PC-3 (cell line): ENCODE measurements at regions not wholly inside any gene's neighbourhood (a gene's known extent, or its start where the extent isn't known, plus 50 kb on each side); places are given as distances from the start of the nearest gene placed in this dataset.

Experiments used
- ATAC-seq: fragments of 200-7000 bp; cut with Tn5 transposase; 2 replicates; pipeline ENCODE4 v1.9.1; 2020; ENCODE audit warnings: mild to moderate bottlenecking, moderate library complexity
- BruUV-seq: library from RNA; stranded (reverse); fragments of 400-500 nt; replicated peaks from 2 replicates; lab custom pipeline; 2021; lab: Mats Ljungman, UMichigan
- CTCF ChIA-PET: fragments of 300-600 bp; sonication (Branson Sonifier 250); formaldehyde crosslinking; loops from one replicate; lab custom pipeline; 2022; ENCODE audit warnings: antibody characterized with exemption; lab: Charles Lee
- POLR2A ChIA-PET: fragments of 300-600 bp; sonication (Branson Sonifier 250); formaldehyde crosslinking; loops from one replicate; lab custom pipeline; 2022; ENCODE audit warnings: antibody characterized with exemption; ENCODE audit not compliant: unreplicated experiment; lab: Charles Lee
- DNase-seq: peaks from one replicate; pipeline ENCODE4 v3.0.0-alpha.2; 2015
- H2AFZ ChIP-seq: fragments of 300-600 bp; sonication (generic); 2 replicates; pipeline ENCODE4 v1.6.0; 2016; ENCODE audit warnings: antibody characterized with exemption, low read length
- H3F3A ChIP-seq: fragments of 300-600 bp; sonication (generic); one replicate; pipeline ENCODE4 v1.6.0; 2017; ENCODE audit warnings: antibody characterized with exemption, low read length, control low read depth, mild to moderate bottlenecking; ENCODE audit not compliant: unreplicated experiment
- H3K27ac ChIP-seq: fragments of 300-600 bp; sonication (generic); 2 replicates; pipeline ENCODE4 v1.5.1; 2016; ENCODE audit warnings: mild to moderate bottlenecking, low read length
- H3K27me3 ChIP-seq: fragments of 300-600 bp; sonication (generic); 2 replicates; pipeline ENCODE4 v1.6.1; 2016; ENCODE audit warnings: low read length, mixed read lengths
- H3K36me3 ChIP-seq: fragments of 300-600 bp; sonication (generic); 2 replicates; pipeline ENCODE4 v1.6.1; 2016; ENCODE audit warnings: low read depth, mixed run types, low read length, mixed read lengths
- H3K4me1 ChIP-seq: fragments of 300-600 bp; sonication (generic); 2 replicates; pipeline ENCODE4 v1.5.1; 2016; ENCODE audit warnings: low read length; ENCODE audit not compliant: insufficient read depth
- H3K4me2 ChIP-seq: fragments of 300-600 bp; sonication (generic); 2 replicates; pipeline ENCODE4 v1.6.0; 2016; ENCODE audit warnings: low read length
- H3K4me3 ChIP-seq: fragments of 300-600 bp; sonication (generic); 2 replicates; pipeline ENCODE4 v1.5.1; 2016; ENCODE audit warnings: mild to moderate bottlenecking, low read length, mixed read lengths
- H3K79me2 ChIP-seq: fragments of 300-600 bp; sonication (generic); 2 replicates; pipeline ENCODE4 v1.6.1; 2017; ENCODE audit warnings: low read length, mixed read lengths
- H3K9ac ChIP-seq: fragments of 300-600 bp; sonication (generic); 2 replicates; pipeline ENCODE4 v1.6.0; 2016; ENCODE audit warnings: mild to moderate bottlenecking, low read length
- H3K9me2 ChIP-seq: fragments of 300-600 bp; sonication (generic); replicated peaks from 2 replicates; pipeline ENCODE4 v1.6.1; 2016; ENCODE audit warnings: mixed run types, low read length, mixed read lengths
- H3K9me3 ChIP-seq: fragments of 300-600 bp; sonication (generic); 2 replicates; pipeline ENCODE4 v1.6.1; 2016; ENCODE audit warnings: low read length, mixed read lengths
- H4K20me1 ChIP-seq: fragments of 300-600 bp; sonication (generic); 2 replicates; pipeline ENCODE4 v1.6.1; 2016; ENCODE audit warnings: low read length, mixed read lengths
- CTCF ChIP-seq: fragments of 300-600 bp; sonication (generic); conservative IDR thresholded peaks from 2 replicates; pipeline ENCODE4 v1.5.1; 2017; ENCODE audit warnings: antibody characterized with exemption, low read depth, mild to moderate bottlenecking, low read length
- EZH2 ChIP-seq: fragments of 300-600 bp; sonication (generic); IDR thresholded peaks from one replicate; pipeline ENCODE4 v1.6.1; 2017; ENCODE audit warnings: antibody characterized with exemption, mild to moderate bottlenecking, low read length; ENCODE audit not compliant: unreplicated experiment
- EZH2phosphoT487 ChIP-seq: fragments of 300-600 bp; sonication (generic); IDR thresholded peaks from 2 replicates; pipeline ENCODE4 v1.6.1; 2018; ENCODE audit warnings: mild to moderate bottlenecking, antibody characterized with exemption, low read length, borderline replicate concordance
- intact Hi-C: fragments of 100-400 bp; cut with micrococcal nuclease; formaldehyde crosslinking; loops from 2 replicates; pipeline ENCODE4 v1.9.0; 2023

- Histone ChIP-seq H3K36me3 (no peaks in the 10 kb centered on the region), H3F3A (no peaks in the 10 kb centered on the region), H3K4me2 (no peak overlapping the region), H3K27ac (no peak overlapping the region), H3K9me3 (no peaks in the 10 kb centered on the region), H4K20me1 (no peaks in the 10 kb centered on the region), H2AFZ (peak overlapping the region; percentile 8; the same call in 1 of the 2 replicates), H3K79me2 (no peaks in the 10 kb centered on the region), H3K9me2 (no peaks in the 10 kb centered on the region), H3K4me1 (peaks cover 7% of the 10 kb centered on the region; the same call in 1 of the 2 replicates), H3K27me3 (no peaks in the 10 kb centered on the region), H3K4me3 (no peak overlapping the region), H3K9ac (no peak overlapping the region)
- TF ChIP-seq EZH2phosphoT487 = no peak
- TF ChIP-seq EZH2 = no peak
- TF ChIP-seq CTCF = no peak
- intact Hi-C loops = no loop called here
- ATAC-seq (peak; percentile 29; the same call in 1 of the 2 replicates), DNase-seq (peak; percentile 15)
- ChIA-PET CTCF (interaction anchor here (0.7 kb wide), 1 partner anchor 492 kb away, joined by 13 read pairs; no protein-coding TSS in a partner anchor), POLR2A (no interaction called here)
- no TSS peak for BruUV-seq
These were observed 84.7 kb downstream of the SLC41A2 start for GRCh38 chr12:104873374-104873773.

GRCh38 chr12:104870797-104871196 is 87.3 kb downstream of the SLC41A2 start:
- Histone ChIP-seq H2AFZ (no peak overlapping the region), H3K4me3 (no peak overlapping the region), H3K27me3 (no peaks in the 10 kb centered on the region), H3K9me2 (no peaks in the 10 kb centered on the region), H4K20me1 (no peaks in the 10 kb centered on the region), H3K27ac (no peak overlapping the region), H3F3A (no peaks in the 10 kb centered on the region), H3K9ac (no peak overlapping the region), H3K36me3 (no peaks in the 10 kb centered on the region), H3K4me1 (peaks cover 7% of the 10 kb centered on the region; the same call in 1 of the 2 replicates), H3K9me3 (no peaks in the 10 kb centered on the region), H3K79me2 (no peaks in the 10 kb centered on the region), H3K4me2 (no peak overlapping the region)
- ATAC-seq (no peak), DNase-seq (no peak)
- intact Hi-C loops = no loop called here
- no TSS peak for BruUV-seq
- ChIA-PET CTCF (no interaction called here), POLR2A (no interaction called here)
- TF ChIP-seq EZH2 (no peak), CTCF (no peak)

- Histone ChIP-seq H3K9me3 (no peaks in the 10 kb centered on the region), H3K9ac (no peak overlapping the region), H3F3A (no peaks in the 10 kb centered on the region), H3K9me2 (no peaks in the 10 kb centered on the region), H4K20me1 (no peaks in the 10 kb centered on the region), H2AFZ (no peak overlapping the region), H3K4me3 (no peak overlapping the region), H3K27me3 (no peaks in the 10 kb centered on the region), H3K79me2 (no peaks in the 10 kb centered on the region), H3K36me3 (no peaks in the 10 kb centered on the region), H3K4me2 (no peak overlapping the region), H3K4me1 (peaks cover 16% of the 10 kb centered on the region), H3K27ac (no peak overlapping the region)
- ChIA-PET CTCF (interaction anchor here (0.6 kb wide), 1 partner anchor 71 kb away, joined by 3 read pairs; no protein-coding TSS in a partner anchor), POLR2A (no interaction called here)
- no peak for DNase-seq
- BruUV-seq = no TSS peak
- no peak for ATAC-seq
- intact Hi-C loops = no loop called here
- no peak for TF ChIP-seq EZH2
- TF ChIP-seq EZH2phosphoT487 = no peak
- TF ChIP-seq CTCF = no peak
These were observed 91.8 kb downstream of the SLC41A2 start for GRCh38 chr12:104866291-104866690.
